DOHH2 (cell line): ENCODE measurements at regions not wholly inside any gene's neighbourhood (a gene's known extent, or its start where the extent isn't known, plus 50 kb on each side); places are given as distances from the start of the nearest gene placed in this dataset.

Experiments
- H3F3A ChIP-seq: fragments of 200-600 bp; sonication (generic), shearing (Covaris generic); 2 replicates; pipeline ENCODE4 v1.6.0; 2016; ENCODE audit warnings: antibody characterized with exemption, mild to moderate bottlenecking; ENCODE audit not compliant: control insufficient read depth, insufficient read depth
- H3K27ac ChIP-seq: fragments of 200-600 bp; sonication (generic); 2 replicates; pipeline ENCODE4 v1.5.1; 2014; ENCODE audit warnings: low read depth, mild to moderate bottlenecking, low read length, moderate library complexity
- H3K27me3 ChIP-seq: fragments of 200-600 bp; sonication (generic); 2 replicates; pipeline ENCODE4 v1.6.1; 2014; ENCODE audit warnings: mild to moderate bottlenecking, low read length, mixed read lengths; ENCODE audit not compliant: control insufficient read depth
- H3K36me3 ChIP-seq: fragments of 200-600 bp; sonication (generic); 2 replicates; pipeline ENCODE4 v1.6.1; 2014; ENCODE audit warnings: mild to moderate bottlenecking, low read length, moderate library complexity, mixed read lengths; ENCODE audit not compliant: control insufficient read depth
- H3K4me1 ChIP-seq: fragments of 200-600 bp; sonication (generic); 2 replicates; pipeline ENCODE4 v1.6.1; 2014; ENCODE audit warnings: mild to moderate bottlenecking, low read length, mixed read lengths; ENCODE audit not compliant: control insufficient read depth
- H3K4me2 ChIP-seq: fragments of 200-600 bp; sonication (generic); 2 replicates; pipeline ENCODE4 v1.6.0; 2014; ENCODE audit warnings: mild to moderate bottlenecking, low read length, moderate library complexity
- H3K4me3 ChIP-seq: fragments of 200-600 bp; sonication (generic); 2 replicates; pipeline ENCODE4 v1.5.1; 2014; ENCODE audit warnings: mild to moderate bottlenecking, low read length, mixed read lengths
- H3K79me2 ChIP-seq: fragments of 200-600 bp; sonication (generic); 2 replicates; pipeline ENCODE4 v1.6.1; 2014; ENCODE audit warnings: mild to moderate bottlenecking, low read length, mixed read lengths; ENCODE audit not compliant: control insufficient read depth
- H3K9me2 ChIP-seq: fragments of 200-600 bp; sonication (generic); replicated peaks from 2 replicates; pipeline ENCODE4 v1.6.1; 2014; ENCODE audit warnings: mild to moderate bottlenecking, low read length, mixed read lengths; ENCODE audit not compliant: control insufficient read depth
- H3K9me3 ChIP-seq: fragments of 200-600 bp; sonication (generic); 2 replicates; pipeline ENCODE4 v1.6.1; 2014; ENCODE audit warnings: antibody characterized with exemption, low read length, mixed read lengths; ENCODE audit not compliant: control insufficient read depth, insufficient read depth
- H4K20me1 ChIP-seq: fragments of 200-600 bp; sonication (generic); 2 replicates; pipeline ENCODE4 v1.6.0; 2014; ENCODE audit warnings: low read depth, mild to moderate bottlenecking, antibody characterized with exemption, low read length, moderate library complexity; ENCODE audit not compliant: control insufficient read depth, insufficient read depth
- CTCF ChIP-seq: fragments of 200-600 bp; sonication (generic); IDR thresholded peaks from one replicate; pipeline ENCODE4 v1.5.1; 2014; ENCODE audit warnings: antibody characterized with exemption, mild to moderate bottlenecking, low read depth, low read length; ENCODE audit not compliant: poor library complexity, severe bottlenecking
- EZH2phosphoT487 ChIP-seq: fragments of 200-600 bp; sonication (generic); IDR thresholded peaks from 2 replicates; pipeline ENCODE4 v1.6.1; 2017; ENCODE audit warnings: borderline replicate concordance, mild to moderate bottlenecking, antibody characterized with exemption, low read length, moderate library complexity, mixed read lengths

- H3K4me3 ChIP-seq: no peak overlapping the region
- H3K27me3 ChIP-seq: no peaks in the 10 kb centered on the region
- H3K36me3 ChIP-seq: no peaks in the 10 kb centered on the region
Measured at GRCh38 chr2:15806801-15807417, 133.4 kb upstream of the MYCN start.

DNA sequence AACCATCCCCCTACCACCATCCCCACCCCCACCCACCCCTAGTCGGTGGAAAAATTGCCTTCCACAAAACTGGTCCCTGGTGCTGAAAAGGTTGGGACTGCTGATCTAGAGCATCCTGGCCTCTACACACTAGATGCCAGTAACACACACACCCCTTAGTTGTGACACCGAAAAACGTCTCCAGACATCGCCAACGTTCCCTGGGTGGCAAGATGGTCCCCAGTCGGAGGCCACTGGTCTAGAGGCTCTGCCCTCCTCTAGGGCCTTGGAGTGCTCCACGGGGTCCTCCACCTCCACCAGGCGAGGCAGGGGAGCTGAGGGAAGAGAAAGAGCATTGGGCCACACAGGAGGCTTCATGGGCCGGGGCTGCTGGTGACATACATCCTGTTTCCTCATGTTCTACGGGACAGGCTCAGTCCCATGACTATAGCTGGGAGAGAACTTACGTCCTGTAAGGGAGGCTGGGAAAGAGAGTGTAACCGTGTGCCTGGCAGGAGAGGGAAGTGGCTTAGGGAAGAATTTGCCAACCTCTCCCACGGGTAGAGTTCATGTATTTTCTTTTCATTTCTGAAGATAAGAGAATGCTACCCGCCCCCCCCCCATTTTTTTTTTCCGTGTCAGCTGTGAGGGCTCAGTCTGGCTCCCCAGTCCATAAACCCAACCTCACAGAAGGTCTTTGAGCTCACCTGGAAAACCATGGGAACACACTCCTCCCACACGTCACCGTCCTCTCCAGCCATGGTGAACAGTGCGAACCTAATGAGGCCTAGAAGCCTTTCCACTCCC is 132.7 kb upstream of the MYCN start:
- no peaks in the 10 kb centered on the region for H4K20me1 ChIP-seq
- TF ChIP-seq CTCF (no peak), EZH2phosphoT487 (no peak)
- no peaks in the 10 kb centered on the region for H3F3A ChIP-seq
- H3K4me3 ChIP-seq: no peak overlapping the region
- no peaks in the 10 kb centered on the region for H3K4me1 ChIP-seq
- H3K9me2 ChIP-seq: no peaks in the 10 kb centered on the region
- H3K4me2 ChIP-seq: no peak overlapping the region
- H3K36me3 ChIP-seq: no peaks in the 10 kb centered on the region
- no peaks in the 10 kb centered on the region for H3K79me2 ChIP-seq
- H3K27me3 ChIP-seq: no peaks in the 10 kb centered on the region
- no peaks in the 10 kb centered on the region for H3K9me3 ChIP-seq
- no peak overlapping the region for H3K27ac ChIP-seq

More at GRCh38 chr2:15806801-15807417, 133.4 kb upstream of the MYCN start:
- H3K79me2 ChIP-seq: no peaks in the 10 kb centered on the region
- TF ChIP-seq EZH2phosphoT487 (no peak), CTCF (no peak)
- no peak overlapping the region for H3K27ac ChIP-seq
- H3K9me3 ChIP-seq: no peaks in the 10 kb centered on the region
- H3K4me1 ChIP-seq: no peaks in the 10 kb centered on the region
- no peak overlapping the region for H3K4me2 ChIP-seq
- H3F3A ChIP-seq: no peaks in the 10 kb centered on the region
- no peaks in the 10 kb centered on the region for H3K9me2 ChIP-seq
- no peaks in the 10 kb centered on the region for H4K20me1 ChIP-seq

DNA sequence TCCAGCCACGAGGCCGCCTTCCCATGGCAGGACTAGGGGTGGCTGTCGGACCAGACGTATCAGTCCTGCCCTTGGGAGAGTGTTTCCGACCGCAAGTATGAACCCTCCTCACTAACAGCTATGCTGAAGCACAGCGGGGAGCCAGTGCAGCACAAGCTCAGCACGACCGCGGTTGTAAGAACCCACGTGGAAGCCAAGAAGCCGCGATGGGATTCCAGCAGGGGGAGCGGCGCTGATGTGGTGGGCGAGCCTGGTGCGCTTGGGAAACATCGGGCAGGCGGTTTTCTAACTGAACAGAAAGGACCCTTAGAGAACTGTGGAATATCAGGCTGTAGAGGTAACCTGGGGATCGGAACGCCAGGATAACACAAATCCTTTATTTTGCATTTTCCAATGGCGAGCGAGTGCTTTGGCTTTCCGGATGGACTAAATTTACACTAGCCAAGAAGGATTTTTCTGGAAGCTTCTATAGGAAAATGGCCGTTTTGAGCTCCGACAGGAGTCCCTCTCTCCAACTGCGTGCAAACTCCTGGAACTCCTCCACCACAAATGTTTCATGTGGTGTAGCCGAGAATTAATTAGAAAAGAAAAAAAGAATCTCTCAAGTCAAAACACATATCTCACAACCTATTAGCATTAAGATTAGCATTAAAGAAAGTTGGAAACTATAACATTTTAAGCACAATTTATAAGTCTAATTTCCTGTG is 132.0 kb upstream of the MYCN start:
- Histone ChIP-seq H3F3A (no peaks in the 10 kb centered on the region), H3K27me3 (no peaks in the 10 kb centered on the region), H3K4me2 (no peak overlapping the region), H3K9me3 (no peaks in the 10 kb centered on the region), H3K79me2 (no peaks in the 10 kb centered on the region), H3K36me3 (no peaks in the 10 kb centered on the region), H3K4me3 (no peak overlapping the region), H4K20me1 (no peaks in the 10 kb centered on the region), H3K27ac (no peak overlapping the region), H3K9me2 (no peaks in the 10 kb centered on the region), H3K4me1 (no peaks in the 10 kb centered on the region)
- no peak for TF ChIP-seq EZH2phosphoT487

DNA sequence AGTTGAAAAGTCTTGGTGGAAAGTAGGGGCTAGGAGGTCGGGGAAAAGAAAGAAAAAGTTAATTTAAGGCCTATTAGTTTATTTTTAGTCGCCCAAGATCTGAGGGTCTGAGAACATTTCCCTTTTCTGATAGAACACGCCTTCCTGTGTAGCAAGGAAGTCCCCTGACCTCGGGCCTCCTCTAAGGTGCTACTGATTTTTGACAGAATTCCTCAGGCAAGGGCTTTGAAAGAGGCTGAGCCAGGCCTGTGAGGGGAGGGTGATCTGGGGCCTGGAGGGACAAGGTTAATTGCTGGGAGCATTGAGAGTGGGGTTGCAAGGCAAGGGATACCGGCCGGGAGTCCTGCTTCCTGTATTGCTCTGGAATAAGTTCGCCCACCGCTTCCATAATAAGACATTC is 131.4 kb upstream of the MYCN start:
- H3K36me3 ChIP-seq: no peaks in the 10 kb centered on the region
- no peaks in the 10 kb centered on the region for H3K27me3 ChIP-seq
- no peaks in the 10 kb centered on the region for H3K9me3 ChIP-seq
- no peak overlapping the region for H3K27ac ChIP-seq
- no peak overlapping the region for H3K4me2 ChIP-seq
- no peaks in the 10 kb centered on the region for H3F3A ChIP-seq
- no peaks in the 10 kb centered on the region for H4K20me1 ChIP-seq
- H3K9me2 ChIP-seq: no peaks in the 10 kb centered on the region
- TF ChIP-seq EZH2phosphoT487: no peak
- TF ChIP-seq CTCF: no peak
- H3K4me1 ChIP-seq: no peaks in the 10 kb centered on the region
- no peaks in the 10 kb centered on the region for H3K79me2 ChIP-seq
- no peak overlapping the region for H3K4me3 ChIP-seq
